ENCODE measurements at regions not wholly inside any gene's neighbourhood (a gene's known extent, or its start where the extent isn't known, plus 50 kb on each side); places are given as distances from the start of the nearest gene placed in this dataset.

DNA sequence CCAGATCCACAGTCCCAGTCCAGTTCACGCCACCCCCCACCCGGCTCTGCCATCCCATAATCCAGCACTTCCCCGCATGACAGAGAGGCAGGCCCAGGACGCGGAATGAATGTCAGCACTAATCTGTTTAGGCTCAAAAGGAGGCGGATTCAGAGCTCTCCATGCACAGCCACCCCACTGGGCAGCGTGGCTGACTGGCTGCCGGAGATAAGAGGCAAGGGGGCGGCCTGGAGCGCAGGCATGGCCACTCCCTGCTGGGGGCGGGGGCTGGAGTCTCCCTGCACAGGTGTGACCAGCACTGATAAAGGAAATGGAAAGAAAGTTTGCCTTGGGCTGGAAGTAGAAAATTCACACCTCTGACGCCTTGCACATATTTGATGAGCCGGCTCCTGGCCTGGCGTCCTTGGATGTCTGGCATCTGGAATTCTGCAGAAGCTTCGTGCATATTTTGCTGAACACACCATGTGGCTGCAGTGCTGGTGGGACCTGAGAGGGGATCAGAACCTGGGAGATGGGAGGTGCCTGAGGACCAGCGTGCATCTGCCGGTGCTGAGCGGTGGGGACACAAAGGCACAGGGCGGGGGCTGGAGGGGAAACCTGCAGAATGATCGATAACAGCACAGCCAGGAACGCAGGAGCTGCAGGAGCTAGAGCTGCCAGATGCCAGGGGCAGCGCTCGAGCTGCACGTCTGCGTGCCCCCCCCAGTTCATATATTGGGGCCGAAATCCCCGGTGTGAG, 344.4 kb downstream of the CTTN start:
- no peak for DNase-seq (ENCODE audit: low spot score)

GRCh38 chr11:70743329-70743728, 345.0 kb downstream of the CTTN start:
- DNase-seq (ENCODE audit: low spot score), result no peak

GRCh38 chr11:70743941-70744351, 345.6 kb downstream of the CTTN start:
- DNase-seq (ENCODE audit: low spot score), result no peak

DNA sequence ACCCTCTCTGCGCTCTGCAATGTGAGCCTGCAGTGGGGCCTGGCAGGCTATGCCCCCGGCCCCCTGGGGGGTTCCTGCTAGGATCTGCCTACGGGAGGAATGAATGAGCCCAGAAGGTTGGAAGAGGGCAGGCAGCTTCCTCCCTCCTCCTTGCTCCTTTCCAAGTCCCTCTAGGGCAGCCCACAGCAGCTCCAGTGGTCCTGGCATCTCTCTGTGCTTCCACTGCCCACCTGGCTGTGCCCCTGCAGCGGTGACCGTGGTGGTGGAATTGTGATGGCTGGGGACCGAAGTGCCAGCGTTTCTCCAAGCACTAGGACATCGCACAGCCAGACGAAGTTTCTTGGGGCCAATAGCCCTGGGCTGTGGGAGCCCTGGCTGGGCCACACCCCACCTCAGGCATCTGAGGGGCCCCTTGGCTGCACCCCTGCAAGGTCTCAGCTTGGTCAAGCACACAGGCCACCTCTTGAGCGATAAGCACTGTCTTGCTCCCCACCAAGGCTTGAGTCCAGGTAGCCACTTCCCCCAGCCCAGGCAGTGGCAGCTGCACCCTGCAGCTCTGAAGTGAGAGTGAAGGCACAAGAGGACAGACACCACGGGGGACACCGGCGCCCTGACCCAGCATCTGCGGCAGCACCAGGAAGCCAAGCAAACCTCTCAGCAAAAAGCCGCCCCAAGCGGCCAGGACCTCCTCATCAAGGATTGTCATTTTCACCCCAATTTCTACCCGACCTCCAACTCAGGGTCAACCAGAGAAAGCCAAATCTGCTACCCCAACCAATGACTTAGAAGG, 346.3 kb downstream of the CTTN start:
- DNase-seq (ENCODE audit: low spot score), result no peak

DNA sequence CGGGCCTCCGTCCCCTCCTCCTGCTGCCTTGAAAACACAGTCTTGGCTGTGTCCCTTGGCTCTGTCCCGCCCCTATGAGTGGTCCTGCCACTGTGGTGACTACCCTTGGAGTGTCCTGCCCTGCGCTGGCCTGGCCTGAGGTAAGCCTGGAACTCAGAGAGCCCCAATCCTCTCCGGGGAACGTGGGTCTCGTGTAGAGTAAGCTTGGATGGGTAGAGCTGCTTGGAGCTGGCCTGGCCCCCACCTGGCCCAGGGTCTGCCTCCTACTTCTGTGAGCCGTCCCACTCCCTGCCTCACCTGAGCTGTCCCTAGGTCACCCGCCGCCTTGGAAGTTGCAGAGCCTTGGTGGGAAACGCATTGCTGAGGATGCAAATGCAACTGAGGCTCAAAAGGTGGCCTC, 347.1 kb downstream of the CTTN start:
- DNase-seq (ENCODE audit: low spot score), result no peak

DNA sequence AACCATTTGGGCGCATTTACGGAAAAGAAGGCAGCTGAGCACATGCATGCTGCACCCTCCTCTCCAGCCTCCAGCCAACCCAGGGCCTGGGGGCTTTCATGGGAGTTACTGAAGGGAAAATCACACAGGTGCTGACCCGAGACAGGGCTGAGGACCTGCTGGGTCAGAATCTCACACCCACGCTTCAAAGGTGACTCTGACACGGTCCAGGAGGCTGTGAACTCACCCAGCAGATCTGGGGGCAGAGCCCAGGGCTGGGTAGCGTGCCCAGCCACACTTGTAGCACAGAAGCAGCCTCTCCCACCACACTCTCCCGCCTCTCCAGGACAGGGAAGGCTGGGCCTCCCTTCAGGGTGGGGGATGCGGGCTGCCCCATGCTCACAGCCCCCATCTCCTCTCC, 347.6 kb downstream of the CTTN start:
- DNase-seq (ENCODE audit: low spot score), result no peak

DNA sequence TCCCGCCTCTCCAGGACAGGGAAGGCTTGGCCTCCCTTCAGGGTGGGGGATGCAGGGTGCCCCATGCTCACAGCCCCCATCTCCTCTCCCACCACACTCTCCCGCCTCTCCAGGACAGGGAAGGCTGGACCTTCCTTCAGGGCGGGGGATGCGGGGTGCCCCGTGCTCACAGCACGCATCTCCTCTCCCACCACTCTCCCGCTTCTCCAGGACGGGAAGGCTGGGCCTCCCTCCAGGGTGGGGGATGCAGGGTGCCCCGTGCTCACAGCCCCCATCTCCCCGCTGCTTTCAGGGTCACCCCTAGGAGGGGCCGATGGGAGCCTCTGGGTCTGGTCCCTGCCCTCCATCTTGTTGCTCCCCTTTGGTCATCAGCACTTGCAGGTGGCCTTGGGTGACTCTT, 348.0 kb downstream of the CTTN start:
- DNase-seq (ENCODE audit: low spot score), result no peak

- DNase-seq (ENCODE audit: low spot score), result no peak
Observed at GRCh38 chr11:70747285-70747684, 349.0 kb downstream of the CTTN start.

GRCh38 chr11:70747921-70748320, 349.6 kb downstream of the CTTN start:
- DNase-seq (ENCODE audit: low spot score), result no peak

GRCh38 chr11:70751142-70751734, 352.9 kb downstream of the CTTN start:
- no peak for DNase-seq (ENCODE audit: low spot score)

- peak; percentile 99 for DNase-seq (ENCODE audit: low spot score)
Observed at GRCh38 chr11:70755410-70756158, 357.3 kb downstream of the CTTN start.

DNA sequence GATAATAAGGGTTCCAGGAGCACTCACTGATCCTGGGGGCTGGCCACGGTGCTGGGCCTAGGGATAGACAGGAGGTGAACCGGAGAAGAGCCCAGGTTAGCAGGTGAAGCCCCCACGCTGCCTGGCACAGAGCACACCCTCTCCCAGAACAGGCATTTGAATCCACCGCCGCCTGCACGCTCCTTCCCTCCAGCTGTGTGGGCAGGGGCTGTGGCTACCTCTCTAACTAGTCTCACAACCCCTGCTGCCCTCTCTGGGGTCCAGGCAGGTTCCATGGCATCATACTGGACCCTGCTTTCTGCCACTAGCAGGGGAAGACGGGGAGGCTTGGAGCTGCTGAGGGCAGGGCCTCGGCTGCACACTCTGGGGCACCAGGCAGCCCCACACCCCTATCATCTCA, 358.0 kb downstream of the CTTN start:
- no peak for DNase-seq (ENCODE audit: low spot score)

DNA sequence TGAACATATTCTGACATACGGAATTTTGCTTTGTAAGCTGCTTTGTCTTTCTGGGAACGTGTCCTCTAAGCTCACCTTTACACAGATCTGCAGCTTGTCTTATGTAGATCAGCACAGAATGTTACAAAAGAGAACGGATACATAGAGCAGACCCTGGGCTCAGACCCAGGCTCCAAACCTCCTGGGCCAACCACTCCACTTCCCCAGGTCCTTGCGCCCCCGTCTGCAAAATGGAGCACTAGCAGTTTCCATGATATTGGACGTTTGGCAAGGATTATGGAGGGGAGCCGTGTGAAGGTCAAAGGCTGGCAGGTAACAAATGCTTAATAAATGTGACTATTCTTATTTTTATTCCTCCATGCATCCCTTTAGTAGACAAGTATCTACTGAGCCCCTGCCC, 358.4 kb downstream of the CTTN start:
- no peak for DNase-seq (ENCODE audit: low spot score)

GRCh38 chr11:70757241-70757640, 358.9 kb downstream of the CTTN start:
- no peak for DNase-seq (ENCODE audit: low spot score)

- DNase-seq (ENCODE audit: low spot score), result no peak
Observed at GRCh38 chr11:70758206-70758605, 359.9 kb downstream of the CTTN start.

DNA sequence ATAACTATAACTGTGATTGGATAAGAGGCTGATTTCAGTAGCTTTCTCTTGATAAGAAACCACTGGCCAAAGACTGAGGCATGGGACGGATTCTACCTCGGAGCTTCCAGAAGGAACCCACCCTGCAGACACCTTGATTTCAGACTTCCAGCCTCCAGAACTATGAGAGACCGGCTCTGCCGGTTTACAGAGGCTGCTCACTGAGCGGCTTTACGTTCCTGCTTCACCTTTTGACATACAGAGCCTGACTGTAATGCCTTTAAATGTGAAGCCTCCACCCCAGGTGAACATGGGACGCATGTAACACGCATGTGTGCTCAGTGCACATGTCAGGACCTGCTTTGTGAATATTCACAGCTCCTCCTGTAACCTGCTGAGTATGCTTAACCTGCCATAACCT, 361.5 kb downstream of the CTTN start:
- DNase-seq (ENCODE audit: low spot score), result no peak

GRCh38 chr11:70760416-70761020, 362.2 kb downstream of the CTTN start:
- DNase-seq (ENCODE audit: low spot score), result no peak

DNA sequence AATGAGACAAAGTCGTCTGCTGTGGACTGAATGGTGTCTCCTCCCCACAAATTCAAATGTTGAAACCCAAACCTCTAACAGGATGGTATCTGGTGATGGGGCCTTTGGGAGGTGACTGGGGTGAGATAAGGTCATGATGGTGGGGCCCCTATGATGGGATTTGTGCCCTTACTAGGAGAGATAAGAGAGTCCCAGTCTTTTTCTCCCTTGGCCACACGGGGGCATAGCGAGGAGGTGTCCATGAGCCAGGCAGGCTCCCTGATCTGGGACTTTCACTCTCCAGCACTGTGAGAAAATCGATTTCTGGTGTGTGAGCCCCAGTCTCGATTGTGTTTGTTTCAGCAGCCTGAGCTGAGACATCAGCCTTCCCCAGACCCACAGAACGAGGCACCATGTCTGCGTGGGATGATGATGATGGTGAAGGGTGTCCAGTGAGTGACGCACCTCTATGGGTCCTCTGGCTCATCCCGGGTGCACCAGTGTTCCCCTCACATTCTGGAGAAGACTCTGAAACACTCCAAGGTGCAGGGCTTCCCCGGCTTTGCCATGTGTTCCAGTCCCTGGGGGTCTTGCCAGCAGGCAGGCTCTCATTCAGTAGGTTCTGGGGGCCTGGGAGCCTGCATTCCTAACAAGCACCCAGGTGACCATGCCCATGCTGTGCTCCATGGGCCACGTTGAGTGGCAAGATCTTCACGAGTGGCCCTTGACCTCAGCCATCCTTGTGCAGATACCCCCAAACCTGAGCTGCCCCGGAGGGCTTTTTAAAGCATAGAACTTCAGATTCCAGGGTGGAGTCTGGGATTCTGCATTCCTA, 363.0 kb downstream of the CTTN start:
- peak; percentile 78 for DNase-seq (ENCODE audit: low spot score)

GRCh38 chr11:70761908-70762337, 363.6 kb downstream of the CTTN start:
- DNase-seq (ENCODE audit: low spot score), result no peak

- no peak for DNase-seq (ENCODE audit: low spot score)
Observed at GRCh38 chr11:70762810-70763209, 364.5 kb downstream of the CTTN start.

DNA sequence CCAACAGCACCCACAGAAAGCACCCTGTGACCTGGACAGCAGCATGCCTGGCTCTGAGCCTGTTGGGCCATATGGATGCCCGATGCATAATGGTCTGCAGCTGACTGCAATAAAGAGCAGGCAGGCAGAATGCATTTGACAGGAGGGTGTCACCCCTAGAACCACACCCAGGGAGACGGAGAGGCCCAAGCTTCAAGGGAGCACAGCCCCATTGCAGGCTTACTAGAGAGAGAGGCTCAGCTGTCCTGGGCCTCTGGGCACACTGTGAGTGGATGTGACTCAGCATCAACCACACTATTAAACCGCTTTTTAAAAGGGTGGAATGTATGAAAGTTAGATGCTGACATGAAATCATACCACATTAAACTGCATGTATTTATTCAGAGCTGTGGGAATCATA, 365.3 kb downstream of the CTTN start:
- DNase-seq (ENCODE audit: low spot score), result no peak

All from HuH-7 (cell line).